Uterus (tissue), 3 donors: ENCODE measurements at regions not wholly inside any gene's neighbourhood (a gene's known extent, or its start where the extent isn't known, plus 50 kb on each side); places are given as distances from the start of the nearest gene placed in this dataset.

Experiments used
- DNase-seq, 2 donors: peaks; one replicate each; pipeline ENCODE4 v3.0.0-alpha.2; 2019 to 2020
- H3K27ac ChIP-seq, 2 donors: fragments of 200-600 bp; sonication (generic); 1 replicate in 1 of 2; 2 replicates in 1 of 2; pipeline ENCODE4 v1.5.1; 2016 to 2018
- H3K27me3 ChIP-seq, 2 donors: fragments of 200-600 bp; sonication (generic); one replicate each; pipeline ENCODE4 v1.5.1; 2018 to 2019; ENCODE audit warnings: control low read depth in 1 of 2
- H3K36me3 ChIP-seq, 2 donors: fragments of 200-600 bp; sonication (generic); one replicate each; pipeline ENCODE4 v1.5.1; 2019; ENCODE audit warnings: control low read depth in 1 of 2
- H3K4me1 ChIP-seq, 2 donors: fragments of 200-600 bp; sonication (generic); one replicate each; pipeline ENCODE4 v1.5.1; 2018 to 2019; ENCODE audit warnings: control low read depth in 1 of 2
- H3K4me3 ChIP-seq, 2 donors: fragments of 200-600 bp; sonication (generic); 1 replicate in 1 of 2; 2 replicates in 1 of 2; pipeline ENCODE4 v1.5.1; 2018 to 2019; ENCODE audit warnings: mild to moderate bottlenecking in 1 of 2
- H3K9me3 ChIP-seq, 2 donors: fragments of 200-600 bp; sonication (generic); one replicate each; pipeline ENCODE4 v1.5.1; 2019; ENCODE audit warnings: control low read depth in 1 of 2
- CTCF ChIP-seq, 4 experiments: fragments of 200-600 bp in 2 of 4; fragments of 450-650 bp in 2 of 4; sonication (generic) in 2 of 4; IDR thresholded peaks; one replicate each; pipeline ENCODE4 v1.5.1; 2016 to 2019; ENCODE audit warnings: antibody characterized with exemption in 4 of 4, mild to moderate bottlenecking in 2 of 4, moderate library complexity in 1 of 4
- POLR2A ChIP-seq, 2 donors: fragments of 450-650 bp; IDR thresholded peaks; one replicate each; pipeline ENCODE4 v1.6.1; 2016; ENCODE audit warnings: antibody characterized with exemption in 2 of 2, mild to moderate bottlenecking in 1 of 2, moderate library complexity in 1 of 2
- intact Hi-C: fragments of 100-400 bp; cut with DNase I; formaldehyde crosslinking; loops from one replicate; pipeline ENCODE4 v1.15.1; 2023; ENCODE audit warnings: low total_unique reads
- donor health status: DM: yes; HTN: yes; CAD: no.

GRCh38 chr1:34270181-34270580 is 93.5 kb downstream of the C1orf94 start:
- no peaks in the 10 kb centered on the region for H3K36me3 ChIP-seq
- H3K4me1 ChIP-seq: no peaks in the 10 kb centered on the region
- H3K27ac ChIP-seq: no peak overlapping the region
- no peak overlapping the region for H3K4me3 ChIP-seq
- TF ChIP-seq CTCF (IDR thresholded peaks at IDR 0.05): no peak
- no peak for TF ChIP-seq POLR2A (IDR thresholded peaks at IDR 0.05)
- H3K27me3 ChIP-seq: no peaks in the 10 kb centered on the region
- no peak for DNase-seq
- no peaks in the 10 kb centered on the region for H3K9me3 ChIP-seq
- intact Hi-C loops: no loop called here

GRCh38 chr1:34272152-34272551 is 95.4 kb downstream of the C1orf94 start:
- no peak for DNase-seq
- Histone ChIP-seq H3K4me3 (no peak overlapping the region), H3K9me3 (no peaks in the 10 kb centered on the region), H3K27ac (no peak overlapping the region), H3K27me3 (no peaks in the 10 kb centered on the region), H3K4me1 (no peaks in the 10 kb centered on the region), H3K36me3 (no peaks in the 10 kb centered on the region)
- TF ChIP-seq CTCF (IDR thresholded peaks at IDR 0.05) (no peak), POLR2A (IDR thresholded peaks at IDR 0.05) (no peak)
- intact Hi-C loops: no loop called here

GRCh38 chr1:34275150-34275549 is 98.4 kb downstream of the C1orf94 start:
- no peaks in the 10 kb centered on the region for H3K27me3 ChIP-seq
- no peak overlapping the region for H3K4me3 ChIP-seq
- TF ChIP-seq POLR2A (IDR thresholded peaks at IDR 0.05): no peak
- no peak for TF ChIP-seq CTCF (IDR thresholded peaks at IDR 0.05)
- H3K27ac ChIP-seq: no peak overlapping the region
- no peaks in the 10 kb centered on the region for H3K36me3 ChIP-seq
- intact Hi-C loops: no loop called here
- no peaks in the 10 kb centered on the region for H3K9me3 ChIP-seq
- no peaks in the 10 kb centered on the region for H3K4me1 ChIP-seq
- DNase-seq: no peak

GRCh38 chr1:34276606-34277005 is 99.9 kb downstream of the C1orf94 start:
- no peak overlapping the region for H3K4me3 ChIP-seq
- no peak for DNase-seq
- no peaks in the 10 kb centered on the region for H3K4me1 ChIP-seq
- no peaks in the 10 kb centered on the region for H3K9me3 ChIP-seq
- no peaks in the 10 kb centered on the region for H3K27me3 ChIP-seq
- TF ChIP-seq CTCF (IDR thresholded peaks at IDR 0.05): no peak
- TF ChIP-seq POLR2A (IDR thresholded peaks at IDR 0.05): no peak
- no peak overlapping the region for H3K27ac ChIP-seq
- no peaks in the 10 kb centered on the region for H3K36me3 ChIP-seq
- intact Hi-C loops: no loop called here

GRCh38 chr1:34277150-34277549 is 100.4 kb downstream of the C1orf94 start:
- intact Hi-C loops: no loop called here

GRCh38 chr1:34278211-34278610 is 101.5 kb downstream of the C1orf94 start:
- TF ChIP-seq POLR2A (IDR thresholded peaks at IDR 0.05) (no peak), CTCF (IDR thresholded peaks at IDR 0.05) (no peak)
- Histone ChIP-seq H3K4me3 (no peak overlapping the region), H3K4me1 (no peaks in the 10 kb centered on the region), H3K9me3 (no peaks in the 10 kb centered on the region), H3K27ac (no peak overlapping the region), H3K27me3 (no peaks in the 10 kb centered on the region), H3K36me3 (no peaks in the 10 kb centered on the region)
- DNase-seq: no peak
- intact Hi-C loops: no loop called here

More at GRCh38 chr1:34277150-34277549, 100.4 kb downstream of the C1orf94 start:
- no peaks in the 10 kb centered on the region for H3K4me1 ChIP-seq
- no peak for DNase-seq
- no peak overlapping the region for H3K4me3 ChIP-seq
- no peak for TF ChIP-seq POLR2A (IDR thresholded peaks at IDR 0.05)
- H3K27me3 ChIP-seq: no peaks in the 10 kb centered on the region
- no peak overlapping the region for H3K27ac ChIP-seq
- no peaks in the 10 kb centered on the region for H3K9me3 ChIP-seq
- no peaks in the 10 kb centered on the region for H3K36me3 ChIP-seq
